HCT116 (cell line): ENCODE measurements at regions not wholly inside any gene's neighbourhood (a gene's known extent, or its start where the extent isn't known, plus 50 kb on each side); places are given as distances from the start of the nearest gene placed in this dataset.

Experiments
- ATAC-seq: fragments of 200-7000 bp; cut with Tn5 transposase; 2 replicates; pipeline ENCODE4 v1.9.1; 2020; ENCODE audit warnings: mild to moderate bottlenecking, moderate library complexity
- BruUV-seq: library from RNA; stranded (reverse); fragments of 400-500 nt; replicated peaks from 2 replicates; lab custom pipeline; 2021; lab: Mats Ljungman, UMichigan
- CTCF ChIA-PET: fragments of 300-600 bp; sonication (Branson Sonifier 250); formaldehyde crosslinking; loops from one replicate; lab custom pipeline; 2021; ENCODE audit warnings: antibody characterized with exemption; lab: Charles Lee
- POLR2A ChIA-PET: fragments of 300-600, 350-600 bp; sonication (Branson Sonifier 250); formaldehyde crosslinking; loops from one replicate; lab custom pipeline; 2021; ENCODE audit warnings: antibody characterized with exemption; lab: Charles Lee
- RAD21 ChIA-PET, 2 experiments: fragments of 300-600 bp; sonication (Branson Sonifier 250); formaldehyde crosslinking; loops; one replicate each; lab custom pipeline; 2023; ENCODE audit warnings: low total read pairs in 2 of 2; ENCODE audit not compliant: uncharacterized antibody in 2 of 2, unreplicated experiment in 2 of 2, low non-redundant PET in 1 of 2; lab: Charles Lee
- DNase-seq: peaks from one replicate; pipeline ENCODE4 v3.0.0-alpha.2; 2010; ENCODE audit warnings: low read depth, low spot score
- H2AFZ ChIP-seq: fragments of 200-600 bp; shearing (Covaris generic), sonication (generic); 2 replicates; pipeline ENCODE4 v1.6.1; 2017; ENCODE audit warnings: low read depth, mixed run types, mixed read lengths, antibody characterized with exemption, low read length; ENCODE audit not compliant: poor library complexity, severe bottlenecking
- H3K27ac ChIP-seq: 2 replicates; pipeline ENCODE4 v1.5.1; 2012; ENCODE audit warnings: low read depth, low read length
- H3K27me3 ChIP-seq: fragments of 200-600 bp; sonication (generic); 2 replicates; pipeline ENCODE4 v1.6.1; 2016; ENCODE audit warnings: mixed run types, low read length, mixed read lengths; ENCODE audit not compliant: insufficient read depth
- H3K36me3 ChIP-seq, 2 experiments: fragments of 200-500 bp in 1 of 2; fragments of 200-600 bp in 1 of 2; sonication (Bioruptor generic) in 1 of 2; sonication (generic) in 1 of 2; 2 replicates each; pipeline versions ENCODE4 v1.5.1 to v1.6.1; 2014 to 2016; ENCODE audit warnings: low read length in 2 of 2, inconsistent platforms in 1 of 2, mixed read lengths in 1 of 2, mixed run types in 1 of 2; ENCODE audit not compliant: insufficient read depth in 2 of 2, control insufficient read depth in 1 of 2
- H3K4me1 ChIP-seq, 2 experiments: fragments of 200-600 bp in 1 of 2; sonication (generic) in 1 of 2; 2 replicates each; pipeline versions ENCODE4 v1.5.1 to v1.6.1; 2012 to 2017; ENCODE audit warnings: low read length in 2 of 2, inconsistent platforms in 1 of 2, mild to moderate bottlenecking in 1 of 2, mixed read lengths in 1 of 2, mixed run types in 1 of 2, moderate library complexity in 1 of 2; ENCODE audit not compliant: insufficient read depth in 2 of 2, control insufficient read depth in 1 of 2
- H3K4me2 ChIP-seq: fragments of 200-600 bp; sonication (generic); 2 replicates; pipeline ENCODE4 v1.6.1; 2017; ENCODE audit warnings: mixed run types, low read length, mixed read lengths
- H3K4me3 ChIP-seq, 2 experiments: fragments of 200-600 bp in 1 of 2; sonication (generic) in 1 of 2; replicated peaks in 1 of 2; 2 replicates each; pipeline ENCODE4 v1.5.1; 2011 to 2016; ENCODE audit warnings: low read length in 2 of 2, control low read depth in 1 of 2, low read depth in 1 of 2, mild to moderate bottlenecking in 1 of 2, mixed read lengths in 1 of 2, mixed run types in 1 of 2
- H3K79me2 ChIP-seq: fragments of 200-600 bp; sonication (generic); 2 replicates; pipeline ENCODE4 v1.6.1; 2017; ENCODE audit warnings: mild to moderate bottlenecking, mixed run types, low read length, moderate library complexity, mixed read lengths; ENCODE audit not compliant: insufficient read depth
- H3K9ac ChIP-seq: fragments of 200-600 bp; sonication (generic); 2 replicates; pipeline ENCODE4 v1.6.1; 2016; ENCODE audit warnings: low read length, mixed read lengths
- H3K9me2 ChIP-seq: fragments of 200-600 bp; sonication (generic), shearing (Covaris generic); 2 replicates; pipeline ENCODE4 v1.6.1; 2017; ENCODE audit warnings: mixed run types, mild to moderate bottlenecking, moderate library complexity; ENCODE audit not compliant: insufficient read depth
- H3K9me3 ChIP-seq, 2 experiments: fragments of 200-500 bp in 1 of 2; fragments of 200-600 bp in 1 of 2; sonication (Bioruptor generic) in 1 of 2; sonication (generic) in 1 of 2; 2 replicates each; pipeline ENCODE4 v1.6.1; 2014 to 2017; ENCODE audit warnings: low read length in 2 of 2, mixed read lengths in 2 of 2, inconsistent platforms in 1 of 2, low read depth in 1 of 2, mild to moderate bottlenecking in 1 of 2, mixed run types in 1 of 2, moderate library complexity in 1 of 2; ENCODE audit not compliant: control insufficient read depth in 1 of 2, insufficient read depth in 1 of 2
- H4K20me1 ChIP-seq: fragments of 200-600 bp; sonication (generic), shearing (Covaris generic); 2 replicates; pipeline ENCODE4 v1.6.1; 2017; ENCODE audit warnings: mixed run types, mild to moderate bottlenecking, moderate library complexity; ENCODE audit not compliant: insufficient read depth
- CBX3 ChIP-seq: IDR thresholded peaks from 2 replicates; pipeline ENCODE4 v1.6.1; 2012; ENCODE audit warnings: low read depth
- CEBPB ChIP-seq: IDR thresholded peaks from 2 replicates; pipeline ENCODE4 v1.6.1; 2012; ENCODE audit warnings: low read depth
- ELF1 ChIP-seq: IDR thresholded peaks from 2 replicates; pipeline ENCODE4 v1.6.1; 2012; ENCODE audit warnings: low read depth, borderline replicate concordance
- EZH2 ChIP-seq: fragments of 200-600 bp; sonication (generic); IDR thresholded peaks from 2 replicates; pipeline ENCODE4 v1.6.1; 2017; ENCODE audit warnings: antibody characterized with exemption, mixed run types
- EZH2phosphoT487 ChIP-seq: fragments of 200-600 bp; IDR thresholded peaks from 2 replicates; pipeline ENCODE4 v1.6.1; 2018; ENCODE audit warnings: antibody characterized with exemption, borderline replicate concordance
- FOSL1 ChIP-seq: IDR thresholded peaks from 2 replicates; pipeline ENCODE4 v1.6.1; 2012; ENCODE audit warnings: low read depth
- POLR2AphosphoS5 ChIP-seq: IDR thresholded peaks from 2 replicates; pipeline ENCODE4 v1.6.1; 2011; ENCODE audit warnings: mild to moderate bottlenecking, low read depth, low read length, moderate library complexity
- RAD21 ChIP-seq: IDR thresholded peaks from 2 replicates; pipeline ENCODE4 v1.6.1; 2012; ENCODE audit warnings: low read depth, mild to moderate bottlenecking
- SIN3A ChIP-seq: IDR thresholded peaks from 2 replicates; pipeline ENCODE4 v1.6.1; 2012; ENCODE audit warnings: low read depth
- SP1 ChIP-seq: IDR thresholded peaks from 2 replicates; pipeline ENCODE4 v1.6.1; 2012; ENCODE audit warnings: low read depth
- SRF ChIP-seq: IDR thresholded peaks from 2 replicates; pipeline ENCODE4 v1.6.1; 2012; ENCODE audit warnings: low read depth
- TCF7L2 ChIP-seq: IDR thresholded peaks from 2 replicates; pipeline ENCODE4 v1.7.0; 2011; ENCODE audit warnings: borderline replicate concordance, inconsistent platforms; ENCODE audit not compliant: insufficient read depth, insufficient read length; ENCODE audit errors: extremely low read depth
- YY1 ChIP-seq: IDR thresholded peaks from 2 replicates; pipeline ENCODE4 v1.6.1; 2011; ENCODE audit warnings: low read length, low read depth, moderate library complexity, mild to moderate bottlenecking; ENCODE audit not compliant: insufficient replicate concordance; ENCODE audit errors: extremely low read depth
- ZNF274 ChIP-seq: fragments of 200-500 bp; sonication (Bioruptor generic); IDR thresholded peaks from 2 replicates; pipeline ENCODE4 v1.6.1; 2014; ENCODE audit warnings: mild to moderate bottlenecking, low read depth, low read length, inconsistent platforms
- intact Hi-C: fragments of 100-400 bp; cut with micrococcal nuclease; formaldehyde crosslinking; loops from 2 replicates; pipeline ENCODE4 v1.10.0; 2022
- TF ChIP-seq, protein P1 (sequence below): IDR thresholded peaks from 2 replicates; pipeline ENCODE4 v1.6.1; 2012
- TF ChIP-seq, protein P2 (sequence below): IDR thresholded peaks from 2 replicates; pipeline ENCODE4 v1.6.1; 2012
- TF ChIP-seq, protein P3 (sequence below), 3 experiments: fragments of 200-600 bp in 1 of 3; sonication (generic) in 1 of 3; IDR thresholded peaks in 2 of 3; conservative IDR thresholded peaks in 1 of 3; 2 replicates each; pipeline ENCODE4 v1.5.1; 2012 to 2017; ENCODE audit warnings: low read depth in 2 of 3, low read length in 2 of 3, antibody characterized with exemption in 1 of 3, borderline replicate concordance in 1 of 3, control low read depth in 1 of 3, mild to moderate bottlenecking in 1 of 3, mixed read lengths in 1 of 3, mixed run types in 1 of 3, moderate library complexity in 1 of 3; ENCODE audit not compliant: insufficient read depth in 1 of 3
- TF ChIP-seq, protein P4 (sequence below): IDR thresholded peaks from 2 replicates; pipeline ENCODE4 v1.6.1; 2012; ENCODE audit warnings: low read depth
- TF ChIP-seq, protein P5 (sequence below): IDR thresholded peaks from 2 replicates; pipeline ENCODE4 v1.6.1; 2011; ENCODE audit warnings: mild to moderate bottlenecking, low read length, moderate library complexity; ENCODE audit not compliant: insufficient replicate concordance; ENCODE audit errors: extremely low read depth

DNA sequence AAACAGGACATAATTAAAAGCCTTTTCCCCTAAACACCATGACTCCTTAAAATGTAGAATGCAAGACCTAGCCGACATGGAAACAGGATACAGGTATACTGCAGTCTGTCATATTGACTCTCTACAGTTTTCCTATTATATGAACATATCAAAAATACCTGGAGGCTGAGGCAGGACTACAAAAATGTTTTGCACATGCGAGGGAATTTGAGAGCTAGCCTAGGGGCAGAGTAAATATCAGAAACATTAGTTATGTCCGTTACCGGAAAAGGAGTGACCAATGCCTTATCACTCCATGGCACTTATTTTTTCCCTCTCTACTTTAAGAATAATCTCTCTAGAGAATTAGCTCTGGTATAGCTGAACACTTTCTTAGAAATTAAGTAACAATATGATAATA, 732.3 kb downstream of the TUSC7 start:
- no peaks in the 10 kb centered on the region for H3K9me2 ChIP-seq
- H3K9ac ChIP-seq = no peak overlapping the region
- H3K79me2 ChIP-seq = no peaks in the 10 kb centered on the region
- no peak for TF ChIP-seq ELF1
- TF ChIP-seq, protein P1, sequence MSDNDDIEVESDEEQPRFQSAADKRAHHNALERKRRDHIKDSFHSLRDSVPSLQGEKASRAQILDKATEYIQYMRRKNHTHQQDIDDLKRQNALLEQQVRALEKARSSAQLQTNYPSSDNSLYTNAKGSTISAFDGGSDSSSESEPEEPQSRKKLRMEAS = no peak
- no peak for TF ChIP-seq POLR2AphosphoS5
- TF ChIP-seq EZH2 = no peak
- TF ChIP-seq, protein P2, sequence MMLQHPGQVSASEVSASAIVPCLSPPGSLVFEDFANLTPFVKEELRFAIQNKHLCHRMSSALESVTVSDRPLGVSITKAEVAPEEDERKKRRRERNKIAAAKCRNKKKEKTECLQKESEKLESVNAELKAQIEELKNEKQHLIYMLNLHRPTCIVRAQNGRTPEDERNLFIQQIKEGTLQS = no peak
- no peak for TF ChIP-seq FOSL1
- TF ChIP-seq SRF = no peak
- TF ChIP-seq ZNF274 = no peak
- TF ChIP-seq TCF7L2 = no peak
- no peak for TF ChIP-seq SIN3A
- no peak for TF ChIP-seq EZH2phosphoT487
- TF ChIP-seq, protein P3, sequence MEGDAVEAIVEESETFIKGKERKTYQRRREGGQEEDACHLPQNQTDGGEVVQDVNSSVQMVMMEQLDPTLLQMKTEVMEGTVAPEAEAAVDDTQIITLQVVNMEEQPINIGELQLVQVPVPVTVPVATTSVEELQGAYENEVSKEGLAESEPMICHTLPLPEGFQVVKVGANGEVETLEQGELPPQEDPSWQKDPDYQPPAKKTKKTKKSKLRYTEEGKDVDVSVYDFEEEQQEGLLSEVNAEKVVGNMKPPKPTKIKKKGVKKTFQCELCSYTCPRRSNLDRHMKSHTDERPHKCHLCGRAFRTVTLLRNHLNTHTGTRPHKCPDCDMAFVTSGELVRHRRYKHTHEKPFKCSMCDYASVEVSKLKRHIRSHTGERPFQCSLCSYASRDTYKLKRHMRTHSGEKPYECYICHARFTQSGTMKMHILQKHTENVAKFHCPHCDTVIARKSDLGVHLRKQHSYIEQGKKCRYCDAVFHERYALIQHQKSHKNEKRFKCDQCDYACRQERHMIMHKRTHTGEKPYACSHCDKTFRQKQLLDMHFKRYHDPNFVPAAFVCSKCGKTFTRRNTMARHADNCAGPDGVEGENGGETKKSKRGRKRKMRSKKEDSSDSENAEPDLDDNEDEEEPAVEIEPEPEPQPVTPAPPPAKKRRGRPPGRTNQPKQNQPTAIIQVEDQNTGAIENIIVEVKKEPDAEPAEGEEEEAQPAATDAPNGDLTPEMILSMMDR (IDR thresholded peaks at IDR 0.05 in 2 of 3, conservative IDR thresholded peaks at IDR 0.05 in 1 of 3; ENCODE audit: borderline replicate concordance in 1 of 3, insufficient read depth in 1 of 3, low read depth in 2 of 3, low read length in 2 of 3) = no peak
- TF ChIP-seq, protein P4, sequence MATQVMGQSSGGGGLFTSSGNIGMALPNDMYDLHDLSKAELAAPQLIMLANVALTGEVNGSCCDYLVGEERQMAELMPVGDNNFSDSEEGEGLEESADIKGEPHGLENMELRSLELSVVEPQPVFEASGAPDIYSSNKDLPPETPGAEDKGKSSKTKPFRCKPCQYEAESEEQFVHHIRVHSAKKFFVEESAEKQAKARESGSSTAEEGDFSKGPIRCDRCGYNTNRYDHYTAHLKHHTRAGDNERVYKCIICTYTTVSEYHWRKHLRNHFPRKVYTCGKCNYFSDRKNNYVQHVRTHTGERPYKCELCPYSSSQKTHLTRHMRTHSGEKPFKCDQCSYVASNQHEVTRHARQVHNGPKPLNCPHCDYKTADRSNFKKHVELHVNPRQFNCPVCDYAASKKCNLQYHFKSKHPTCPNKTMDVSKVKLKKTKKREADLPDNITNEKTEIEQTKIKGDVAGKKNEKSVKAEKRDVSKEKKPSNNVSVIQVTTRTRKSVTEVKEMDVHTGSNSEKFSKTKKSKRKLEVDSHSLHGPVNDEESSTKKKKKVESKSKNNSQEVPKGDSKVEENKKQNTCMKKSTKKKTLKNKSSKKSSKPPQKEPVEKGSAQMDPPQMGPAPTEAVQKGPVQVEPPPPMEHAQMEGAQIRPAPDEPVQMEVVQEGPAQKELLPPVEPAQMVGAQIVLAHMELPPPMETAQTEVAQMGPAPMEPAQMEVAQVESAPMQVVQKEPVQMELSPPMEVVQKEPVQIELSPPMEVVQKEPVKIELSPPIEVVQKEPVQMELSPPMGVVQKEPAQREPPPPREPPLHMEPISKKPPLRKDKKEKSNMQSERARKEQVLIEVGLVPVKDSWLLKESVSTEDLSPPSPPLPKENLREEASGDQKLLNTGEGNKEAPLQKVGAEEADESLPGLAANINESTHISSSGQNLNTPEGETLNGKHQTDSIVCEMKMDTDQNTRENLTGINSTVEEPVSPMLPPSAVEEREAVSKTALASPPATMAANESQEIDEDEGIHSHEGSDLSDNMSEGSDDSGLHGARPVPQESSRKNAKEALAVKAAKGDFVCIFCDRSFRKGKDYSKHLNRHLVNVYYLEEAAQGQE = no peak
- TF ChIP-seq, protein P5, sequence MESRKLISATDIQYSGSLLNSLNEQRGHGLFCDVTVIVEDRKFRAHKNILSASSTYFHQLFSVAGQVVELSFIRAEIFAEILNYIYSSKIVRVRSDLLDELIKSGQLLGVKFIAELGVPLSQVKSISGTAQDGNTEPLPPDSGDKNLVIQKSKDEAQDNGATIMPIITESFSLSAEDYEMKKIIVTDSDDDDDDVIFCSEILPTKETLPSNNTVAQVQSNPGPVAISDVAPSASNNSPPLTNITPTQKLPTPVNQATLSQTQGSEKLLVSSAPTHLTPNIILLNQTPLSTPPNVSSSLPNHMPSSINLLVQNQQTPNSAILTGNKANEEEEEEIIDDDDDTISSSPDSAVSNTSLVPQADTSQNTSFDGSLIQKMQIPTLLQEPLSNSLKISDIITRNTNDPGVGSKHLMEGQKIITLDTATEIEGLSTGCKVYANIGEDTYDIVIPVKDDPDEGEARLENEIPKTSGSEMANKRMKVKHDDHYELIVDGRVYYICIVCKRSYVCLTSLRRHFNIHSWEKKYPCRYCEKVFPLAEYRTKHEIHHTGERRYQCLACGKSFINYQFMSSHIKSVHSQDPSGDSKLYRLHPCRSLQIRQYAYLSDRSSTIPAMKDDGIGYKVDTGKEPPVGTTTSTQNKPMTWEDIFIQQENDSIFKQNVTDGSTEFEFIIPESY = no peak
- no peak for TF ChIP-seq RAD21
- no peak for TF ChIP-seq CEBPB
- TF ChIP-seq SP1 = no peak
- no peak for TF ChIP-seq YY1
- TF ChIP-seq CBX3 = no peak
- no peaks in the 10 kb centered on the region for H4K20me1 ChIP-seq
- no peak for ATAC-seq
- BruUV-seq = no TSS peak
- no peak overlapping the region for H3K27ac ChIP-seq
- H3K4me1 ChIP-seq = no peaks in the 10 kb centered on the region
- no peak for DNase-seq
- no peaks in the 10 kb centered on the region for H3K36me3 ChIP-seq
- no peak overlapping the region for H3K4me3 ChIP-seq
- H2AFZ ChIP-seq = no peak overlapping the region
- ChIA-PET RAD21 (no interaction called here), CTCF (no interaction called here), POLR2A (no interaction called here)
- H3K27me3 ChIP-seq = peaks cover 3% of the 10 kb centered on the region; the same call in 1 of the 2 replicates
- no peaks in the 10 kb centered on the region for H3K9me3 ChIP-seq
- intact Hi-C loops = no loop called here
- no peak overlapping the region for H3K4me2 ChIP-seq
